ENCODE measurements at regions not wholly inside any gene's neighbourhood (a gene's known extent, or its start where the extent isn't known, plus 50 kb on each side); places are given as distances from the start of the nearest gene placed in this dataset.
A peak's percentile ranks its signal among the peaks of the same experiment; 100 is the strongest.

DNA sequence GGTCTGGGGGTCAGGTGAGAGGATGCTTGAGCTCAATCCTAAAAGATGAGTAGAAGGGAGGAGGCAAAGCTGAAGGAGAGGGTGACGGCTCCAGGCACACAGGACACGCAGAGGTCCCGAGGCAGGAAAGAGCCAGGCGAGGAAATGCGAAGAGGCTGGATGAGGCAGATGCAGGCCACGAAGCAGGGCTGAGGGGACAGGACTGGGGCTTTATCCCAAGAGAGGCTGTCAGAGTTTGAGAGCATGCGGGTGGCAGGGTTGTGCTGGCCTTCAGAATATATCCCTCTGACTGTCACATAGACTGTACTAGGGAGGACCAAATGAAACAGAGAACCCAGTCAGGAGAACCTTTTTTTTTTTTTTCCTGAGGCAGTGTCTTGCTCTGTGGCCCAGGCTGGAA, 100.2 kb downstream of the RMI2 start:
- no peaks in the 10 kb centered on the region for H3K27me3 Mint-ChIP-seq

DNA sequence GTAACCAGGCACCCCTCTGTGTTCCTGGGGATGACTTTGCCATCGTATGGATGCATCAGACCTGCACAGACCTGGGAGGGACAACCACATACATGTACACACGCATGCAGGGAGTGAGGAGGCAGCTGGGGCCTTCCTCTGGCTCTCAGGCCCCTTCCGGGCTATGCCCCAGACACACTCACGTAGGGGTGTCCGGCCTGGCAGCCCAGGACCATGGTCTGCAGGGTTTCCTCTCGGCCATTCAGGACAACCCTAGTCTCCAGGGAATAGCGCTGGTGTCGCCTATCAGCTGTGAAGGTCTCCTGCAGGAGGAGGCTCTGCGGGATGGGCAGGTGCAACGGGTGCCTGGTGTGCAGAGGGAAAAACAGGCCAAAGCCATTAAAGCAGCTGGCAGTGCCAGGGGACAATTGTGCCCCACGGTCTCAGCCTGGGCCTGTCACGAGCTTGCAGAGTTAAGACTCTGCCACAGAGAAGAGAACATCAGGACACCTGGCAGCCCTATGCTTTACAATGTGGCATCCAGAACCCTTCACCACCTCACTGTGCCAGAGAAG, 101.4 kb downstream of the RMI2 start:
- Histone ChIP-seq H3K9me3 (ENCODE audit: low read length) (no peaks in the 10 kb centered on the region), H3K4me3 (ENCODE audit: low read length) (no peak overlapping the region), H3K27me3 (ENCODE audit: insufficient read depth, low read length, poor library complexity, severe bottlenecking) (no peaks in the 10 kb centered on the region), H3K36me3 (ENCODE audit: insufficient read depth, low read length) (no peaks in the 10 kb centered on the region), H3K4me1 (ENCODE audit: insufficient read depth, low read length) (no peaks in the 10 kb centered on the region), H3K27ac (ENCODE audit: low read depth, low read length) (no peak overlapping the region)
- H3K9me3 Mint-ChIP-seq, result no peaks in the 10 kb centered on the region
- ChIA-PET CTCF (no interaction called here), POLR2A (no interaction called here)
- H3K4me1 Mint-ChIP-seq, result no peaks in the 10 kb centered on the region
- H3K4me3 Mint-ChIP-seq, result peak overlapping the region in 1 of 7 donors; percentile 18
- no peak for DNase-seq
- H3K27ac Mint-ChIP-seq, result peak overlapping the region in 1 of 8 donors; percentile 29
- H3K27me3 Mint-ChIP-seq, result no peaks in the 10 kb centered on the region
- peaks cover 0 to 3% (median 0%) of the 10 kb centered on the region in 3 donors for H3K36me3 Mint-ChIP-seq

More for the DNA sequence above, 100.2 kb downstream of the RMI2 start:
- peaks cover 2 to 8% (median 5%) of the 10 kb centered on the region in 3 donors for H3K36me3 Mint-ChIP-seq
- ChIA-PET POLR2A (interaction anchor here (0.7 kb wide), 1 partner anchor 37 kb away, joined by 4 read pairs; no protein-coding TSS in a partner anchor), CTCF (no interaction called here)
- no peak for DNase-seq
- Histone ChIP-seq H3K27ac (ENCODE audit: low read depth, low read length) (no peak overlapping the region), H3K4me3 (ENCODE audit: low read length) (no peak overlapping the region), H3K9me3 (ENCODE audit: low read length) (no peaks in the 10 kb centered on the region), H3K4me1 (ENCODE audit: insufficient read depth, low read length) (no peaks in the 10 kb centered on the region), H3K27me3 (ENCODE audit: insufficient read depth, low read length, poor library complexity, severe bottlenecking) (no peaks in the 10 kb centered on the region), H3K36me3 (ENCODE audit: insufficient read depth, low read length) (no peaks in the 10 kb centered on the region)
- no peak overlapping the region for H3K4me3 Mint-ChIP-seq
- H3K4me1 Mint-ChIP-seq, result no peaks in the 10 kb centered on the region
- H3K27ac Mint-ChIP-seq, result no peak overlapping the region
- H3K9me3 Mint-ChIP-seq, result peaks cover 0 to 4% (median 1%) of the 10 kb centered on the region in 5 donors

DNA sequence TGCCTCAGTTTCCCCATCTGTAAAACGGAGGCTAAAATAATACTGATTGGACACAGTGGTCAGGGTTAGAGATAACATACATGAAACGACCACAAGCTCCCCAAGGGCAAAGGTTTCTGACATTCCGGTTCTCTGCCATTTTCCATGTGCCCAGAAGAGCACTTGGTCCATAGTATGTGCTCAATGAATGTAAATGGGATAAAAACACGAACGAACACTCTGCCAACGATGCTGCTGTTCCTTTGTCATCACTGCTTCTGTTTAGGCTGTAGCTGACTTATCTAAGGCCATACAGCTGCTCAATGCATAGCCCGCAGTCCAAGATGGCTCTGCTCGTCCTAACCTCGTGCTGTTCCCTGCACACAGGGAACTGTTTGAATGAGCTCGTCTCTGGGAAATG, 102.0 kb downstream of the RMI2 start:
- no peak overlapping the region for H3K4me3 ChIP-seq (ENCODE audit: low read length)
- Mint-ChIP-seq H3K27me3 (no peaks in the 10 kb centered on the region), H3K36me3 (peaks cover 0 to 3% (median 0%) of the 10 kb centered on the region in 3 donors), H3K4me3 (no peak overlapping the region), H3K9me3 (no peaks in the 10 kb centered on the region), H3K4me1 (no peaks in the 10 kb centered on the region), H3K27ac (no peak overlapping the region)
- no peaks in the 10 kb centered on the region for H3K9me3 ChIP-seq (ENCODE audit: low read length)
- CTCF ChIA-PET, result no interaction called here
- no peak for DNase-seq
- no peaks in the 10 kb centered on the region for H3K36me3 ChIP-seq (ENCODE audit: insufficient read depth, low read length)
- no peaks in the 10 kb centered on the region for H3K4me1 ChIP-seq (ENCODE audit: insufficient read depth, low read length)
- H3K27ac ChIP-seq (ENCODE audit: low read depth, low read length), result no peak overlapping the region
- H3K27me3 ChIP-seq (ENCODE audit: insufficient read depth, low read length, poor library complexity, severe bottlenecking), result no peaks in the 10 kb centered on the region
- POLR2A ChIA-PET, result no interaction called here

DNA sequence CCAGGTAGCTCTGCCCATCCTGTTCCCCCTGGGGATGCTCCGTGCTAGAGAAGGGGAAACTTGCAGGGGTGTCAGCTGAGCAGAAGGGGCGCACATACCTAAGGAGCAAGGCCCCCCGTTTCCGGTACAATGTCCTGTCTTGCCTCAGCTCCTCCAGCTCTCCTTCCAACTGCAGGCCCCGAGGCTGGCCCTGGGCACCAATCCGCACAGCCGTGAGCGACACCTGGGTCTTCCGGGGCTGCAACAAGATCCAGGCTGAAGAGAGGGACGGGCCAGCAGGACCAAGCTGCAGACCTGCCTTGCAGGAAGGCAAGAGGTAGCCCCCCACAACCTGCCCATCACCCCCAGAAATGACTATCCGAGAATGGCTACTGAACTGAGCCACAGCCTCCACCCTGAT, 102.6 kb downstream of the RMI2 start:
- H3K4me1 ChIP-seq (ENCODE audit: insufficient read depth, low read length), result no peaks in the 10 kb centered on the region
- H3K27me3 Mint-ChIP-seq, result no peaks in the 10 kb centered on the region
- H3K27me3 ChIP-seq (ENCODE audit: insufficient read depth, low read length, poor library complexity, severe bottlenecking), result no peaks in the 10 kb centered on the region
- no peak overlapping the region for H3K4me3 Mint-ChIP-seq
- H3K4me3 ChIP-seq (ENCODE audit: low read length), result no peak overlapping the region
- POLR2A ChIA-PET, result no interaction called here
- CTCF ChIA-PET, result no interaction called here
- no peaks in the 10 kb centered on the region for H3K9me3 Mint-ChIP-seq
- no peak overlapping the region for H3K27ac Mint-ChIP-seq
- H3K36me3 ChIP-seq (ENCODE audit: insufficient read depth, low read length), result no peaks in the 10 kb centered on the region
- H3K27ac ChIP-seq (ENCODE audit: low read depth, low read length), result no peak overlapping the region
- no peak for DNase-seq
- H3K4me1 Mint-ChIP-seq, result no peaks in the 10 kb centered on the region
- no peaks in the 10 kb centered on the region for H3K9me3 ChIP-seq (ENCODE audit: low read length)
- H3K36me3 Mint-ChIP-seq, result peaks cover 0 to 4% (median 0%) of the 10 kb centered on the region in 3 donors

DNA sequence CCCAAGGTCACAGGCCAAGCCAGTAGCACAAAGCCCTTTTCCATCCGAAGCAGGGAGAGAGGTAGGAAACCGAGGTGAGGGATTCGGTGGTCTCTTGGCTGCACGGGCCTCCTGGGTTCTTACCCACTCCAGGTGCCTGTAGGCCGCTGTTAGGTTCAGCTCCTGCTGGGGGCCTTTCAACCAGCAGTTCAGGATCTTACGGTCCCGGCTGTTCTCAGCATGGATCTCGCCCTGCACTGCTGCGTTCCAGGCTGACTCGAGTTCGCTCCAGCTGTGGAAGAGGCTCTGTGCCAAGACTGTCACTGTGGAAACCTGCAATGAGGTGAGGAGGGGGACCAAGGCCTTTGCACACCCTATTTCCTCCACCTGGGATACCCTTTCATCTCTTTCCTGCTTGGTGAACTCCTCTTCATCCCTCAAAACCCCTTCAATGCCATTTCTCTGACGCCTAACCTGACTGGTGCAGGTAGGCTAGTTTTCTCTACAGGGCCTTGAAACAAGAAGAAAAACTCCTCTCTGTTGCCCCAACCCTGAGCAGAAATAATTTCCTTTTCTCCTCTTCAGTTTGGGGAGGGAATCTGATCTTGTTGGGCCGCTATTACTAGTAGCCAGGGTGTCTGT, 103.6 kb downstream of the RMI2 start:
- no peaks in the 10 kb centered on the region for H3K9me3 ChIP-seq (ENCODE audit: low read length)
- DNase-seq, result no peak
- no peaks in the 10 kb centered on the region for H3K4me1 ChIP-seq (ENCODE audit: insufficient read depth, low read length)
- ChIA-PET POLR2A (no interaction called here), CTCF (no interaction called here)
- peaks cover 0 to 5% (median 0%) of the 10 kb centered on the region in 3 donors for H3K36me3 Mint-ChIP-seq
- H3K36me3 ChIP-seq (ENCODE audit: insufficient read depth, low read length), result no peaks in the 10 kb centered on the region
- no peaks in the 10 kb centered on the region for H3K9me3 Mint-ChIP-seq
- no peaks in the 10 kb centered on the region for H3K27me3 ChIP-seq (ENCODE audit: insufficient read depth, low read length, poor library complexity, severe bottlenecking)
- no peak overlapping the region for H3K27ac ChIP-seq (ENCODE audit: low read depth, low read length)
- no peak overlapping the region for H3K27ac Mint-ChIP-seq
- no peak overlapping the region for H3K4me3 ChIP-seq (ENCODE audit: low read length)
- no peaks in the 10 kb centered on the region for H3K27me3 Mint-ChIP-seq
- H3K4me1 Mint-ChIP-seq, result no peaks in the 10 kb centered on the region
- no peak overlapping the region for H3K4me3 Mint-ChIP-seq

DNA sequence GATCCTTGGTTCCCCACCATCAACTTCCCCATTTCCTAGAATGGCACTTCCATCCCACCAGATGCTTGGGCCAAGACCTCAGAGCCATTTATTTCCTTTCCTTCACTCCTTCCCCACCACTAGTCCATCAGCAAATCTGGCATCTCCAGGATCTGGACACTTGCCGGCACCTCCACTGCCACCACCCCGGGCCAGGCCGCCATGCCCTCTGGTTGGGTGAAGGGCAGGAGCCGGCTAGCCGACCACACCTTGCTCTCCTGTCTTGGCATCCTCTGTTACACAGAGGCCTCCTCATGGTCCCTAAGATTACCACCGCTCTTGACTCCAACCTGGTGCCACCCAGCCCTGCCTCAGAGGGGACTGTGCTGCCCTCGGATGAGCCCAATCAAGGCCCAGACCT, 104.5 kb downstream of the RMI2 start:
- Mint-ChIP-seq H3K36me3 (peaks cover 0 to 3% (median 3%) of the 10 kb centered on the region in 3 donors), H3K27me3 (no peaks in the 10 kb centered on the region), H3K9me3 (peaks cover 0 to 2% (median 0%) of the 10 kb centered on the region in 5 donors), H3K4me1 (no peaks in the 10 kb centered on the region), H3K27ac (peak overlapping the region in 1 of 8 donors; percentile 90), H3K4me3 (no peak overlapping the region)
- ChIA-PET CTCF (no interaction called here), POLR2A (no interaction called here)
- no peaks in the 10 kb centered on the region for H3K9me3 ChIP-seq (ENCODE audit: low read length)
- H3K27me3 ChIP-seq (ENCODE audit: insufficient read depth, low read length, poor library complexity, severe bottlenecking), result no peaks in the 10 kb centered on the region
- H3K4me3 ChIP-seq (ENCODE audit: low read length), result no peak overlapping the region
- no peak for DNase-seq
- no peak overlapping the region for H3K27ac ChIP-seq (ENCODE audit: low read depth, low read length)
- H3K36me3 ChIP-seq (ENCODE audit: insufficient read depth, low read length), result no peaks in the 10 kb centered on the region
- H3K4me1 ChIP-seq (ENCODE audit: insufficient read depth, low read length), result no peaks in the 10 kb centered on the region

- no peaks in the 10 kb centered on the region for H3K36me3 ChIP-seq (ENCODE audit: insufficient read depth, low read length)
- H3K4me1 ChIP-seq (ENCODE audit: insufficient read depth, low read length), result no peaks in the 10 kb centered on the region
- no peak overlapping the region for H3K27ac ChIP-seq (ENCODE audit: low read depth, low read length)
- no peaks in the 10 kb centered on the region for H3K4me1 Mint-ChIP-seq
- H3K27me3 ChIP-seq (ENCODE audit: insufficient read depth, low read length, poor library complexity, severe bottlenecking), result no peaks in the 10 kb centered on the region
- no peak overlapping the region for H3K4me3 Mint-ChIP-seq
- H3K4me3 ChIP-seq (ENCODE audit: low read length), result no peak overlapping the region
- no peak overlapping the region for H3K27ac Mint-ChIP-seq
- CTCF ChIA-PET, result no interaction called here
- POLR2A ChIA-PET, result no interaction called here
- H3K9me3 Mint-ChIP-seq, result peaks cover 0 to 2% (median 0%) of the 10 kb centered on the region in 5 donors
- DNase-seq, result no peak
- H3K9me3 ChIP-seq (ENCODE audit: low read length), result no peaks in the 10 kb centered on the region
- H3K27me3 Mint-ChIP-seq, result no peaks in the 10 kb centered on the region
- peaks cover 0 to 7% (median 3%) of the 10 kb centered on the region in 3 donors for H3K36me3 Mint-ChIP-seq
Measured at GRCh38 chr16:11450136-11450535, 104.9 kb downstream of the RMI2 start.

DNA sequence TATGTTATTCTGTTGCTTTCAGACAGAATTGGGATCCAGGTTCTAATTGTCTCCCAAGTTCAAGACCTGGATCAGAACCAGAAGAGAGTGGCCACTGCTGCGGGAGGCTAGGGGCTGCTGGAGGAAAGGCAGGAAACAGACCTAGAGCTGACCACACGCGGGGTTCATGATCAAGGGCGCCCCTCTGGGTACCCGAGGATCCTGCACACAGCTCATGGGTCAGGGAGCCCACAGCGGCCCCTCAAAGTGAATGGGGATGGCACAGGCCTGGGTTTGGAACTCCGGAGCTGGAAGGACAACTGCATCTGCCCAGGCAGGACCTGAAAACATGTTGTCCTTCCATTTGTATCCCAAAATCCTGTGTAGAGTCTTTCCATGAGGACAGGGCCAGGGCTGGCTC, 107.0 kb downstream of the RMI2 start:
- DNase-seq, result no peak
- no peak overlapping the region for H3K4me3 ChIP-seq (ENCODE audit: low read length)
- H3K4me1 ChIP-seq (ENCODE audit: insufficient read depth, low read length), result no peaks in the 10 kb centered on the region
- POLR2A ChIA-PET, result no interaction called here
- no peak overlapping the region for H3K27ac Mint-ChIP-seq
- H3K4me3 Mint-ChIP-seq, result no peak overlapping the region
- no peaks in the 10 kb centered on the region for H3K27me3 Mint-ChIP-seq
- H3K27ac ChIP-seq (ENCODE audit: low read depth, low read length), result no peak overlapping the region
- H3K9me3 ChIP-seq (ENCODE audit: low read length), result no peaks in the 10 kb centered on the region
- H3K36me3 Mint-ChIP-seq, result peaks cover 0 to 13% (median 4%) of the 10 kb centered on the region in 3 donors
- H3K9me3 Mint-ChIP-seq, result peaks cover 0 to 2% (median 0%) of the 10 kb centered on the region in 5 donors
- no peaks in the 10 kb centered on the region for H3K27me3 ChIP-seq (ENCODE audit: insufficient read depth, low read length, poor library complexity, severe bottlenecking)
- no peaks in the 10 kb centered on the region for H3K36me3 ChIP-seq (ENCODE audit: insufficient read depth, low read length)
- CTCF ChIA-PET, result no interaction called here
- no peaks in the 10 kb centered on the region for H3K4me1 Mint-ChIP-seq
